Immature natural killer cell (primary cell): ENCODE measurements at regions not wholly inside any gene's neighbourhood (a gene's known extent, or its start where the extent isn't known, plus 50 kb on each side); places are given as distances from the start of the nearest gene placed in this dataset.

Experiments
- DNase-seq, 3 donors: peaks; one replicate each; pipeline ENCODE4 v3.0.0; 2022; ENCODE audit warnings: mixed read lengths in 1 of 3
- H3K27ac Mint-ChIP-seq, 6 donors: one replicate each; pipeline ENCODE4 v1.8.0; 2020; ENCODE audit warnings: mixed read lengths in 6 of 6, mild to moderate bottlenecking in 5 of 6, inconsistent platforms in 4 of 6, moderate library complexity in 3 of 6
- H3K27me3 Mint-ChIP-seq, 3 donors: one replicate each; pipeline ENCODE4 v1.8.0; 2020 to 2021; ENCODE audit warnings: low read depth in 3 of 3, mild to moderate bottlenecking in 3 of 3, mixed read lengths in 3 of 3, moderate library complexity in 3 of 3, inconsistent platforms in 1 of 3
- H3K36me3 Mint-ChIP-seq, 3 donors: one replicate each; pipeline ENCODE4 v1.8.0; 2020; ENCODE audit warnings: mixed read lengths in 3 of 3, inconsistent platforms in 2 of 3, mild to moderate bottlenecking in 2 of 3
- H3K4me1 Mint-ChIP-seq, 2 donors: one replicate each; pipeline ENCODE4 v1.8.0; 2020; ENCODE audit warnings: inconsistent platforms in 2 of 2, mild to moderate bottlenecking in 2 of 2, mixed read lengths in 2 of 2, moderate library complexity in 1 of 2
- H3K4me3 Mint-ChIP-seq, 5 donors: one replicate each; pipeline ENCODE4 v1.8.0; 2020; ENCODE audit warnings: mild to moderate bottlenecking in 5 of 5, mixed read lengths in 5 of 5, inconsistent platforms in 3 of 5, moderate library complexity in 3 of 5
- H3K9me3 Mint-ChIP-seq, 6 donors: one replicate each; pipeline ENCODE4 v1.8.0; 2020; ENCODE audit warnings: mild to moderate bottlenecking in 6 of 6, mixed read lengths in 6 of 6, inconsistent platforms in 4 of 6, moderate library complexity in 3 of 6

GRCh38 chr2:234322766-234323465 lies 174.0 kb downstream of the ARL4C start:
- Mint-ChIP-seq H3K4me1 (peaks cover 23 to 29% of the 10 kb centered on the region in 2 donors), H3K27ac (peak overlapping the region in 2 of 6 donors; percentile 39 to 45), H3K4me3 (no peak overlapping the region)

GRCh38 chr2:234320066-234320465 lies 176.8 kb downstream of the ARL4C start:
- peaks cover 19 to 23% of the 10 kb centered on the region in 2 donors for H3K4me1 Mint-ChIP-seq
- no peak for DNase-seq
- H3K4me3 Mint-ChIP-seq: no peak overlapping the region
- peak overlapping the region in 4 of 6 donors; percentile 61 to 85 (median 76) for H3K27ac Mint-ChIP-seq
- peaks cover 0 to 4% (median 4%) of the 10 kb centered on the region in 3 donors for H3K36me3 Mint-ChIP-seq
- H3K27me3 Mint-ChIP-seq: peaks cover 0 to 6% (median 0%) of the 10 kb centered on the region in 3 donors
- H3K9me3 Mint-ChIP-seq: no peaks in the 10 kb centered on the region

More at GRCh38 chr2:234322766-234323465, 174.0 kb downstream of the ARL4C start:
- Mint-ChIP-seq H3K36me3 (peaks cover 0 to 8% (median 4%) of the 10 kb centered on the region in 3 donors), H3K9me3 (no peaks in the 10 kb centered on the region), H3K27me3 (peaks cover 0 to 6% (median 0%) of the 10 kb centered on the region in 3 donors)
- DNase-seq: no peak

GRCh38 chr2:234318361-234318760 lies 178.5 kb downstream of the ARL4C start:
- Mint-ChIP-seq H3K4me1 (peaks cover 21 to 25% of the 10 kb centered on the region in 2 donors), H3K4me3 (no peak overlapping the region), H3K36me3 (peaks cover 0 to 8% (median 0%) of the 10 kb centered on the region in 3 donors), H3K27me3 (peaks cover 0 to 6% (median 0%) of the 10 kb centered on the region in 3 donors), H3K27ac (peak overlapping the region in 3 of 6 donors; percentile 20 to 73 (median 68)), H3K9me3 (no peaks in the 10 kb centered on the region)
- no peak for DNase-seq

- Mint-ChIP-seq H3K4me1 (peaks cover 24% of the 10 kb centered on the region in 2 donors), H3K36me3 (peaks cover 0 to 20% (median 0%) of the 10 kb centered on the region in 3 donors), H3K27me3 (peaks cover 0 to 2% (median 0%) of the 10 kb centered on the region in 3 donors), H3K27ac (peak overlapping the region; percentile 80 to 92 (median 83)), H3K4me3 (peak overlapping the region in 4 of 5 donors; percentile 7 to 64 (median 20)), H3K9me3 (no peaks in the 10 kb centered on the region)
- peak; percentile 22 to 38 (median 27) for DNase-seq
Measured at GRCh38 chr2:234313558-234313957, 183.3 kb downstream of the ARL4C start.

GRCh38 chr2:234310166-234310565 lies 186.7 kb downstream of the ARL4C start:
- peaks cover 43 to 46% of the 10 kb centered on the region in 2 donors for H3K4me1 Mint-ChIP-seq
- no peaks in the 10 kb centered on the region for H3K9me3 Mint-ChIP-seq
- no peak for DNase-seq
- H3K4me3 Mint-ChIP-seq: peak overlapping the region in 2 of 5 donors; percentile 10 to 19
- peak overlapping the region; percentile 41 to 96 (median 79) for H3K27ac Mint-ChIP-seq
- H3K36me3 Mint-ChIP-seq: peaks cover 0 to 27% (median 4%) of the 10 kb centered on the region in 3 donors
- peaks cover 0 to 2% (median 1%) of the 10 kb centered on the region in 3 donors for H3K27me3 Mint-ChIP-seq

- peaks cover 43 to 45% of the 10 kb centered on the region in 2 donors for H3K4me1 Mint-ChIP-seq
- H3K27ac Mint-ChIP-seq: peak overlapping the region; percentile 87 to 96 (median 93)
- peak overlapping the region in 2 of 5 donors; percentile 61 to 73 for H3K4me3 Mint-ChIP-seq
- H3K9me3 Mint-ChIP-seq: no peaks in the 10 kb centered on the region
- no peak for DNase-seq
- H3K36me3 Mint-ChIP-seq: peaks cover 0 to 27% (median 4%) of the 10 kb centered on the region in 3 donors
- peaks cover 0 to 2% (median 1%) of the 10 kb centered on the region in 3 donors for H3K27me3 Mint-ChIP-seq
Measured at GRCh38 chr2:234309431-234309830, 187.4 kb downstream of the ARL4C start.

- peaks cover 0 to 2% (median 1%) of the 10 kb centered on the region in 3 donors for H3K27me3 Mint-ChIP-seq
Measured at GRCh38 chr2:234308813-234309195, 188.1 kb downstream of the ARL4C start.

GRCh38 chr2:234308073-234308812 lies 188.6 kb downstream of the ARL4C start:
- H3K4me1 Mint-ChIP-seq: peaks cover 31 to 33% of the 10 kb centered on the region in 2 donors
- peak overlapping the region in 3 of 5 donors; percentile 16 to 73 (median 61) for H3K4me3 Mint-ChIP-seq
- H3K36me3 Mint-ChIP-seq: peaks cover 0 to 22% (median 4%) of the 10 kb centered on the region in 3 donors
- peak overlapping the region; percentile 87 to 96 (median 93) for H3K27ac Mint-ChIP-seq
- peaks cover 0 to 3% (median 1%) of the 10 kb centered on the region in 3 donors for H3K27me3 Mint-ChIP-seq
- no peaks in the 10 kb centered on the region for H3K9me3 Mint-ChIP-seq
- no peak for DNase-seq

More at GRCh38 chr2:234308813-234309195, 188.1 kb downstream of the ARL4C start:
- DNase-seq: peak; percentile 63 to 80 (median 68)
- peak overlapping the region; percentile 87 to 96 (median 93) for H3K27ac Mint-ChIP-seq
- peaks cover 0 to 27% (median 4%) of the 10 kb centered on the region in 3 donors for H3K36me3 Mint-ChIP-seq
- peaks cover 37 to 39% of the 10 kb centered on the region in 2 donors for H3K4me1 Mint-ChIP-seq
- peak overlapping the region in 4 of 5 donors; percentile 16 to 73 (median 46) for H3K4me3 Mint-ChIP-seq
- no peaks in the 10 kb centered on the region for H3K9me3 Mint-ChIP-seq

GRCh38 chr2:234307322-234307961 lies 189.4 kb downstream of the ARL4C start:
- Mint-ChIP-seq H3K9me3 (no peaks in the 10 kb centered on the region), H3K27me3 (peaks cover 0 to 3% (median 1%) of the 10 kb centered on the region in 3 donors), H3K27ac (peak overlapping the region in 4 of 6 donors; percentile 44 to 93 (median 72)), H3K36me3 (peaks cover 0 to 21% (median 4%) of the 10 kb centered on the region in 3 donors), H3K4me1 (peaks cover 31 to 33% of the 10 kb centered on the region in 2 donors), H3K4me3 (no peak overlapping the region)
- no peak for DNase-seq

GRCh38 chr2:234306426-234307173 lies 190.3 kb downstream of the ARL4C start:
- H3K4me1 Mint-ChIP-seq: peaks cover 34 to 37% of the 10 kb centered on the region in 2 donors

GRCh38 chr2:234305846-234306245 lies 191.0 kb downstream of the ARL4C start:
- Mint-ChIP-seq H3K27me3 (peaks cover 0 to 3% (median 3%) of the 10 kb centered on the region in 3 donors), H3K9me3 (no peaks in the 10 kb centered on the region), H3K36me3 (peaks cover 0 to 21% (median 4%) of the 10 kb centered on the region in 3 donors), H3K4me1 (peaks cover 41 to 42% of the 10 kb centered on the region in 2 donors), H3K4me3 (no peak overlapping the region), H3K27ac (peak overlapping the region in 3 of 6 donors; percentile 19 to 93 (median 87))
- no peak for DNase-seq

More at GRCh38 chr2:234306426-234307173, 190.3 kb downstream of the ARL4C start:
- peak overlapping the region in 4 of 6 donors; percentile 50 to 93 (median 72) for H3K27ac Mint-ChIP-seq
- H3K4me3 Mint-ChIP-seq: no peak overlapping the region
- peaks cover 0 to 3% (median 1%) of the 10 kb centered on the region in 3 donors for H3K27me3 Mint-ChIP-seq
- DNase-seq: no peak
- H3K36me3 Mint-ChIP-seq: peaks cover 0 to 21% (median 4%) of the 10 kb centered on the region in 3 donors
- no peaks in the 10 kb centered on the region for H3K9me3 Mint-ChIP-seq

GRCh38 chr2:234304950-234305349 lies 191.9 kb downstream of the ARL4C start:
- H3K36me3 Mint-ChIP-seq: peaks cover 0 to 19% (median 4%) of the 10 kb centered on the region in 3 donors
- peaks cover 44 to 47% of the 10 kb centered on the region in 2 donors for H3K4me1 Mint-ChIP-seq
- H3K27ac Mint-ChIP-seq: peak overlapping the region in 3 of 6 donors; percentile 6 to 50 (median 21)
- DNase-seq: no peak
- H3K9me3 Mint-ChIP-seq: no peaks in the 10 kb centered on the region
- H3K4me3 Mint-ChIP-seq: no peak overlapping the region
- peaks cover 0 to 3% (median 3%) of the 10 kb centered on the region in 3 donors for H3K27me3 Mint-ChIP-seq
